Endothelial cell of umbilical vein (primary cell): ENCODE measurements at regions not wholly inside any gene's neighbourhood (a gene's known extent, or its start where the extent isn't known, plus 50 kb on each side); places are given as distances from the start of the nearest gene placed in this dataset.

Experiments
- CTCF ChIP-seq, 2 donors: IDR thresholded peaks; 1 replicate in 1 of 2; 2 replicates in 1 of 2; pipeline ENCODE4 v1.5.1; 2011; ENCODE audit warnings: low read length in 2 of 2, mild to moderate bottlenecking in 2 of 2, moderate library complexity in 2 of 2, control low read depth in 1 of 2, inconsistent platforms in 1 of 2, low read depth in 1 of 2; ENCODE audit not compliant: insufficient read depth in 1 of 2; ENCODE audit errors: extremely low read depth in 1 of 2
- POLR2A ChIP-seq: IDR thresholded peaks from 2 replicates; pipeline ENCODE4 v1.6.1; 2012; ENCODE audit warnings: low read depth, mild to moderate bottlenecking, control low read depth, low read length
- POLR2AphosphoS5 ChIP-seq: IDR thresholded peaks from 2 replicates; pipeline ENCODE4 v1.6.1; 2012; ENCODE audit warnings: low read depth, mild to moderate bottlenecking, control low read depth, low read length, moderate library complexity; ENCODE audit not compliant: insufficient read depth

- no peak for TF ChIP-seq POLR2A
- TF ChIP-seq CTCF (IDR thresholded peaks at IDR 0.05; ENCODE audit: extremely low read depth in 1 of 2, insufficient read depth in 1 of 2, low read depth in 1 of 2, low read length in 2 of 2) = no peak
- TF ChIP-seq POLR2AphosphoS5 = no peak
Measured at GRCh38 chr2:204274991-204275390, 270.3 kb upstream of the PARD3B start.
